Medulla oblongata (tissue), 1 donor: ENCODE measurements at regions not wholly inside any gene's neighbourhood (a gene's known extent, or its start where the extent isn't known, plus 50 kb on each side); places are given as distances from the start of the nearest gene placed in this dataset.

Source experiments
- DNase-seq: peaks from one replicate; pipeline ENCODE4 v3.0.0-alpha.2; 2015; ENCODE audit errors: extremely low spot score

DNA sequence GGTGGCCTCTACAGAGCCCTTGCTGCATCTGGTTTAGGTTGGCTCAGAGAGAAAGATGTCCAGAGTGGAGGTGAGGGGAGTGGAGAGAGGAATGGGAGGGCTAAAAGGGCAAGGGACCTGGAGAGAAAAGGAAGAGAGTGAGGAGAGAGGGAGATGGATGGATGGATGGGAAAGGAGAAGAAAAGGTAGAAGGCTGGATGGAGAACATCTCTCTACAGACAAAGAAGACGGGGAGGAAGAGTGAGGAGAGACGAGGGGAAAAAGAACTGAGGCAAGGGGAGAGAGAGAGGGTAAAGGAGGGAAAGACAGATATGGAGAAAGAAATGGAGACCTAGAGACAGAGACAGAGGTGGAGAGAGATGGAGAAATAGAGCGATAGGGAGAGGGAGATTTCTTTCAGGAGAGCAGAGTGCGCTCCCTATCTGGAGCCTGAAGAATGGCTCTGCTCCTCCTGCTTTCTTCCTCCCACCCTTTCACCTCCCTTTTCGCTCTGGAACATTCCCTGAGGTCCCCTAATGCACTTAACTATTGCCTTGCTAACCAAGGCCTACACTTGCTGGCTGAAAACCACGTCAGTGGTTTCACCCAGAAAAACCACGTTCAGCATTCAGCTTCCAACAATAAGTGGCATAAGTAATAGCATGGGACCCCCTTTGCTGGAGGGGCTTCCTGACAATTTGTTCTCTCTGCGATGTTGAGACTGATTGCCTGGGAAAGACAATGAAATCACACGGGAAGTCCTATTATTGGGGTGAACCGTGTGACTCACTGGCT is 286.3 kb downstream of the CDH26 start:
- DNase-seq = no peak

DNA sequence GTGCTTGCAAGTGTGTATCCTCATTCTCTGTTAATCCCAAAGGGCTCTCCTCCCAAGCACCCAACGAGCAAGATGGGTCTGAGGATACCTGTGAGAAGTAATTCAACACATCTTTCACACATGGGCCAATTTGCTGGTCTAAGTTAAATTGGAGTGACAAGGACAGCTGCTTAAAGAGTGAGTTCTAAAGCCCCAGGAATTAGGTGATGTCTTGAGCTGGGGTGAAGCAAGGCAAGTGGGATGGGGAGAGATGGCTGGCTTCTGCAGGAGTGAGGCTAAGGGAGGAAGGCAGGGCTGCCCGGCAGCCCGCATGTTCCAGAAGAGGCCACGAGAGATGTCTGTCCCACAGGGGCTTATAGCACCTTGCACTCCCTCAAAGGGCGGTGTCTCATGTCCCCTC is 288.5 kb downstream of the CDH26 start:
- no peak for DNase-seq

DNA sequence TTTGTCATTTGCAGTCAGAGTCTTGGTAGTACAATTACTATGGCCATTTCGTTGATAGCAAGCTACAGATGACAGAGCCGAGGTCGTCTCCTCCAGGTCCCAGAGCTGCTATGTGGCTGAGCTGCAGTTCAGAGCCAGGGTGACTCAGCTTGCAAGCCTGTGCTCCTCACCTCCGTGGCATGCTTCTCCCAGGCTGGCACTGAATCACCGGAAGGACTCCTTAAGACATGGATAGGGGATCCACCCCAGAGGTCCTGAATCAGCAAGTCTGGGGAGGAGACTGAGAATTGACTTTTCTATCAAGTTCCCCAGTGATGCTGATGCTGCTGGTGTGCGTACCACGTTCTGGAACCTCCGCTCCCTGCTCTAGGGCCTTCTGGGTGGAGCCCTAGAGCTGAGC is 291.2 kb downstream of the CDH26 start:
- DNase-seq = no peak

DNA sequence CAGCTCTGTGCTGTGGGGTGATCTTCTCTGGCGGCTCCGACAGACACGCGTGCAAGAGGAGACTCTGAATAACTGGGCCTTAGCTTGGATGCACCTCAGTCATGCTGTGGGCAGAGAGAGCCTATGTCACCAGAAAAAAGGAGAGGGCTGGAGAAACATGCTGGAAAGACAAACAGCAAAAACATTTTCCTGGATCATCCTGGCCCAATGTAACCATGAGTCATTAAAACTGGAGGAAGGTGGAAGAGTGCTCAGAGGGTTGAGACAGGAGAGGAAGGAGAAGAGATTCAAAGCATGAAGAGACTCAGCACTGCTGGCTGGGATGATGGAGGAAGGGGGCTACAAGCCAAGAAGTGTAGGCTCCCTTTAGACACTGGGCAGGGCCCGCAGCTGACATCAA is 292.0 kb downstream of the CDH26 start:
- DNase-seq = no peak

DNA sequence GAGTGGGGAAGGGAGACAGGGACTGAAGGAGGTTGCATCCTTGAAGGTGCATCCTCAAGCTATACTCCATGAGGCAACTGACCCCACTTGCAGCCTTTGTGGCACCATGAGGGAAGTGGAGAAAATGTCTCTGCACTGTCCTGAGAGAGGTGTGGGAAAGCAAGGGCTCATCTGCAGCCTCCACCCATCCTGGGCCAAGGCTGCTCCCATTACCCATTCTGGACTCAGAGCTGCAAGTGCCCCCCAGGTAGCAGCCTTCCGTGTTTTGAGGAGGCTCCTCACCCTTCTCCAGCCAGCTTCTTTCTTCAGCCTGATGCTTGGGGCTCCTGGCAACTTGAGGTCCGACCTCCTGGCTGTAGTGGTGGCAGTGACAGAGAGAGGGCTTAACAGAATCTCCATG is 294.6 kb downstream of the CDH26 start:
- DNase-seq = no peak

DNA sequence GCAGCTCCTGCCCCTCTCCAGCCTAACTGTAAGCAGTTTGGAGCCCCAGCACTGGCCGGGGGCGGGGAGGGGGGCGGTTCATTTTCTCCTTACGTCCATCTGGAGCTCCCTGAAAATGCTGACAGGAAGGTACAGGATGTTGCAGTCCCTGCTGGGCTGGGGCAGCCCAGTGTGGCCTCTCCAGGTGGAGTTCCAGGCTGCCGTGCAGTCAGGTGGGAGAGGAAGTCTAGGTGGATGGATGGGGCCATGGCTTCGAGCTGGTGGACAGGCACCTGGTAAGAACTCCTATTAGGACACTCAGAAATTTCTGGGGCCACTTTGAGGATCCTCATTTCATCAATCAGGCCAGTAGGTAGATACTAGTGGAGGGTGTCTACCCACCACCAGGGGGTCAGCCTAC is 295.2 kb downstream of the CDH26 start:
- no peak for DNase-seq

DNA sequence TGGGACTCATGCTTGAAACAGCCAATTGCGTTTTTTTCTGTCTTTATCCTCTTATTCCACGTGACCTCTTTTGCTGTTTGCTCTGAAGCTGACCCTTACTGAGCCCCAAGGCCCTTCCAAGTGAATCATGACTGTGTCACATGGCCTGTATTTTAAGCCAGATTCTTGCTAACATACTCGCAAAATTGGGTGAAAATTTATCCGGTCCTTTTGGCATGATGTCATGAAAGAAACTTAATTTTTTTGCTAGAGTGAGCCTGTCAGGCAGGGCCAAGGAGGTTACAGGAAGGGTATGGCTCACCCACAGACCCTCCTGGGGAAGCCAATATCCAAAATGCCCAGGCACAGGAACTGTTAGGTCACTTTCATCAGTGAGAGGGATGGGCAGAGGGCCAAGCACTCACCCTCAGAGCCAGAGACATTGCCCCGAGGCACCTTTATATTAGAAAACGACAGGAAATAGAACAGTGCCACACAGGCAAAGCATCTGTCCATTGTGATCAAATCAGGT is 296.7 kb downstream of the CDH26 start:
- DNase-seq = no peak

DNA sequence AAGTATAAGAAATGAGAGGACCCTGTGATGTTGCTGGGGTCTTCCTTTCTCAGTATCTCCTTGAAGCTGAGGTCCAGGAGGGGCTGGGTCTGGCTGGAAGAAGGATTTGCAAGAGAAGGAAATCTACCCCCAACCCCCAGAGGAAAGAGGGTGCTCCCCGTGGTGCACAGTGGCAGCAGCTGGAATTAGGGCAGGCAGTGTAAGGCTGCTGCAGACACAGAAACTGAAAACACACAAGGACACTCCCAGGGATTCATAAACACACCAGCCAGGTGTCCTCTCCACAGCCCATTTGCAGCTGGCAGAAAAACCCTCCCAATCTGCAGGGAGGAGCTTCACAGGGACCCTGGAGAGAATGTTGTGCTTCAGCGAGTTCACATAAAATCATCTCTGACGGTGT is 297.2 kb downstream of the CDH26 start:
- no peak for DNase-seq

DNA sequence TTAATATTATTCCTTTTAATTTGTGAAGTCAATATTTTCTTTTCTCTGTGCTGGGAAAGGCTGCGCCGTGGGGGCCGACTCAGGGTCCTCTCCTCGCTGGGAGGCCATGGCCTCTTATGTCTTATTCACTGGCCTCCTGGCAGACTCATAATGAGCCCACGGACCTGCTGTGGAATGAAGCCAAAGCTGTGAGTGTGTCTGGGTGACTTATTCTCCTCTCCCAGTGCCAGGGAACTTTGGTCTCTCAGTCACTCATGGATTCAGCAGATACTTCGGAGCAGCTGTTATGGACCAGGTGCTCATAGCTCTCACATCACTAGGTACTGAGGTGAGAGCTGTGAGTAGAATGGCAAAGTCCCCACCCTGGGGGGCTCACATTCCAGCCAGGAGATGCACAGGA is 297.6 kb downstream of the CDH26 start:
- DNase-seq = no peak

DNA sequence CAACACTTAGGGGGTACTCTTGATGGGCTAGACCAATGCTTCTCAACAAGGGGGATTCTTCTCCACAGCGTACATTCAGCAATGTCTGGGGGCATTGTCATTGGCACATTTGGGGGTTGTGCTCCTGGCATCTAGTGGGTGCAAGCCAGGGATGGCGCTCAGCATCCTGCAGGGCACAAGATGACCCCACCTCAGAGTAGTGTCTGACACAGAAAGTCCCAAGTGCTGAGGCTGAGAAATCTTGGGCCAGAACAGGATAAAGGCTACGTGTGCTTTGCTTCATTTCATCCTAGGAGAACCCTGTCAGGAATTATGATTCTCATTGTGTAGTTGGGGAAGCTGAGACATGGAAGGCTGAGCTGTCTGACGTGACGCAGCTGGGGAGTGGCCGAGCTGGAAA is 298.6 kb downstream of the CDH26 start:
- no peak for DNase-seq

DNA sequence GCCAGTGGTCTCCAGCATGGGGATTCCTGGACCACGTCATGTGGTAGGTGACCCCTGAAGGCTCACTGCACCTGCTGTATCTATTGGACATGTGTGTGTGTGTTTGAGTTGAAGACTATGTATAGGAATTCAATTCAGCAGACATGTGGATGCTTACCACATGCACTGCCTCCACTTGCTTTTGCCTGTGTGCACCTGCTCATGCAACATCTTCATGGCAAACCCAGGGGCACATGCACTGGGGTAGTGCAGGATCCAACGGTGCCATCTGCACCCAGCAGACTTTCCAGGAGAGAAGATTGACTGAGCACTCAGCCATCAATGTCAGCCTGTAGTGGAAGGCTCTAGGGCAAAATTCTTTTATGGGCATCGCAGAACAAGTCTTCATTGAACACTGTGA is 299.4 kb downstream of the CDH26 start:
- DNase-seq = no peak

DNA sequence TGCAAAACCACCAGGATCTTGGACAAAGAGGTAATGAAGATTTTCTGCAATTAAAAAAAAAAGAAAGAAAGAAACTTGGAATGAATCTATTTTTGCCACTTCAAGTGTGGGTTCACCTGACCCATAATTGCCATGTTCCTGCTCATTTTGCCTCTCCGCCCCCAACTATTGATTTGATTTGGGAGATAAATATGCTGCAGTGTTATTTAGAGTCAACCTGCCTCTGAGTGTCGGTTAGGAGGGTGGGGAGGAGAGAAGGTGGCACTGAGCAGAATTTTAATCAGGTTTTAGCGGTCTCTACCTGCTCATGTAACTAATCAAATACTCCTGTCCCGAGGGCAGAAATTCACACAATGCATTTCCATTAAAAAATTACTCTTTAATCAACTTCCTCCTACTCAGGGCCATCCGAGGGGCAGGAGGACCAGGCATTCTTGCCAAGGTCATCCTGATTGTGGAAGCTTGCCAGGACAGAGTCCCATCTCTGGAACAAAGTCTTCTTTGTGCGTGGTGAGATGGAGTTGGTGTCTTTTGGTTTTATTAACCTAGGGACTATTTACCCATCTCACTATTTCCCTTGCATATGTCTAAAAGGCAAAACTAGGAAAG is 300.1 kb downstream of the CDH26 start:
- peak; percentile 29 for DNase-seq

DNA sequence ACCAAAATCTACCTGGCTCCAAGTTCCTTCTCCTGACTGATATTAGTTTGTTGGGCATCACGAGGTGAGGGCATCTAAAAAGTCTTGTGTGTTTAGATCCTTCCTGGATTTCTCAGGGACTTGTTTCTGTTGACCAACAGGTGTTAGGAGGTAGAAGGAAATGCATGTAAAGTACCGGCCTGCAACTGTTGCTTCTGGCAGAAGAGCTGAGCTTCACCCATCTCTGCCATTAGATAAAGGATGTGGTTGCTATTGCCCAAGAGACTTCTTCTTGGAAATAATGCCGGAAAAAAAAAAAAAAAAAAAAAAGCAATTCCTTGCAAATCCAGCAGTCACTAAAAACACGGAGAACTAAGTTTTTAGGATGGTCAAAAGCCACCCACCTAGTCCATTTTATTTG is 303.1 kb downstream of the CDH26 start:
- no peak for DNase-seq

DNA sequence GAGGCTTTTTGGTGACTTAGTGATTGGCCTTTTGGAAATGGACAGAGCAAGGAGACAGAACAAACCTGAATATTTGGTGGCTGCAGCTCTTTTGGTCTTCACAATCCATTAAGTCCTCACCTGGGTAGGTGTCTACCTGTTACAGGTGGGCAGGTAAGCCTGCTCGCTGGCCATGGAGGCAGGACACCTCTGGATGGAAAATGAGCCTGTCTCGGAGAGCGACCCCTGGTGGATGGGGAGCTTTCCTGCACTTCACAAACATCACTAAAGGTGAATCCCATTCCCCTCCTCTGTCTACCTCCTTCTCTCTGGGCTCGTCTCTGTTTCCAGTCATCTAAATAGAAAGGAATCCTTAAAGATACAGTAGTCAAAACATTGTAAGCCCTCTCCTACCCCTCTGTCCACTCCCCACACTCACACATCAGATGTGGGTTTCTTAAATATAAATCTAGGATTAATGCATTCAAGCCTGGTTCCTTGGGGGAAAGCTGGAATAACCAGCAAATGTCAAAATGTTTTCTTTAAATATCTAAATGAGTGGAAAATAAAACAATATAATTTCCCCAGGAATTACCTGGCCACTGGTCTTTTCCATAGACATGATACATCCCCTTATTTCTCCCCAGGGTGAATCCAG is 304.9 kb downstream of the CDH26 start:
- peak; percentile 7 for DNase-seq

DNA sequence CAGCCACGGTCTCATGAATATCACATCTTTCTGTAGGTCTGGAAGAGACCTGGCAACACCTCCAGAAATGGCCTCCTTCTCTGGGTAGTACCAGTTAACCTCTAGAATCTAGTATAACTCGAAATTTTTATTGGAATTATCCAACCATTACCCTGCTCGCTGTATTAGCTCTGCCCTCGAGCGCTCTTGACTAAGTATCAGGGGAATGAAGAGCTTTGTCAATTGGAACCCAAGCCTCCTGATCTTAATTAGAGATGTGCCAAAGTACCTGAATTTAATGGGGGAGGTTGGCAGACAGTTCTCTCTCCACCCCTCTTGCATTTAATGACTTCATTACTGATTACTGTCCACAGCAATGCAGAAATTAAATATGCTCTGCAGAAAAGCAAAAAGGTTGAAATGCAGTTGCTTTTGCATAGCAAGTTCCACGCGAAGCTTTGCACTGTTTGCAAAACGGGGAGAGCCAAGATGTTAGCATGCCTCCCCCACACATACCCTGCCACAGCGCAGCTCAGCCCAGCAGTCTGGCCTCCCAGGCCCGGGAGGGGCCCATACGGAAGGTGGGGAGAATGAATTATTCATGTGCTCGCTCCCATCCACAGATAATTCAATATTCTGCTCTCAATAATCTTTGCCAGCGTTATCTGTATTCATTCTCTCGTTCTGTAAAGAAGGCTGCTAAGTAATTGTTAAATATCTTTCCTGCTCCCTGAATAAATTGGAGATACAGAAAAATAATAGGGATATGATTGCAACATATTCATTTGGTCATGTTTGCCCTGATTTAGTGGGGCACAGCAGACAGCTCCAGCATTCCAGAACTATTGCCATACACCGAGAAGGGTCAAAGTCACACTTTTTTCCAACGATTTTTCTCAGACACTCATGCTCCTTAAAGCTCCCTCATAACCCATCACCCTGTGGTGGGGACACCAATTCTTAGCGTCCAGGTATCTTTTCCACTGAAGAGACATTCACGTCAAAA is 305.8 kb downstream of the CDH26 start:
- DNase-seq = no peak

DNA sequence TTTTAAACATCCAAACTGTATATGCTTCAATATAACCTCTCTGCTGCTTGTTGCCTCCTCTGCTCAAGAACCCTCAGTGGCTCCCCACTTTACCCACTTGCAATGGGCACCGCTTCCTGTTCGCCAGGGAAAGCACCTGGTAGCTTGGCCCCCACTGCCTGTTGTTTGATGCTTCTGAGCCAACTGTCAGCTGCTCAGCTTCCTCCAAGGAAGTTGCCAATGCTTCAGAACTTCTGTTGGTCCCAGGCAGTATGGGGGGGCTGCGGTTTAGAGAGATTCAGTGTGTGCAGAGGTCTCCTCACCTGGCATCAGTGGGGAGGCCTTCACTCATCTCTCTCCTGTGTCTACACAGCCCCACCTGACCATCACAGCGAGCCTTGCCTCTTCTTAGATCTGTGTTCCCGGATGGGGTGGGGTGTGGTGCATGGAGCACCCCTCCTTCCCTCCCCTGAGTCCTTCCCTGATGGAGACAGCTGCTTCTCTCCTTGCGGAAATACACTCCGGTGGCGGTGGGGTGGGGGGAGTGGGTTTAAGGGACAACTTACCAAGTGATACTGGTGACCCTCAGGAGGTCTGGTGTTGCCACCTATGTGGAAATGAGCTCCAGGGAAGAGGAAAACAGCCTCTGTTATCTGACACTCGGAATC is 308.1 kb downstream of the CDH26 start:
- no peak for DNase-seq

DNA sequence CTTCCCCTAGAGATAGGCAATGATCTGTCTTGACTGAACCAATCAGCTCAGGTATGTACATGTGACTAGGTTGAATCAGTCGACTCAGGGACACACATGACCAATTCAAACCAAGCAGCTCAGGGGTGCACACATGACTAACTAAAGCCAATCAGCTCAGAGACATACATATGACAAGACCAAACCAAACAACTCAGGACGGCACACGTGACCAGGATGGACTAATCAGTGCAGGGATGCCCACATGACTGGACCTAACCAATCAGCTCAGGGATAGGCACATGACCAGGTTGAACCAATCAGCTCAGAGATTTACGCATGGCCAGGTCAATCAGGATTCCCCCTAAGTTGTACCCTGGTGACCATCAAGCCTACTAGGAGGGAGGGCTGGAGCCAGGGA is 310.3 kb downstream of the CDH26 start:
- no peak for DNase-seq

DNA sequence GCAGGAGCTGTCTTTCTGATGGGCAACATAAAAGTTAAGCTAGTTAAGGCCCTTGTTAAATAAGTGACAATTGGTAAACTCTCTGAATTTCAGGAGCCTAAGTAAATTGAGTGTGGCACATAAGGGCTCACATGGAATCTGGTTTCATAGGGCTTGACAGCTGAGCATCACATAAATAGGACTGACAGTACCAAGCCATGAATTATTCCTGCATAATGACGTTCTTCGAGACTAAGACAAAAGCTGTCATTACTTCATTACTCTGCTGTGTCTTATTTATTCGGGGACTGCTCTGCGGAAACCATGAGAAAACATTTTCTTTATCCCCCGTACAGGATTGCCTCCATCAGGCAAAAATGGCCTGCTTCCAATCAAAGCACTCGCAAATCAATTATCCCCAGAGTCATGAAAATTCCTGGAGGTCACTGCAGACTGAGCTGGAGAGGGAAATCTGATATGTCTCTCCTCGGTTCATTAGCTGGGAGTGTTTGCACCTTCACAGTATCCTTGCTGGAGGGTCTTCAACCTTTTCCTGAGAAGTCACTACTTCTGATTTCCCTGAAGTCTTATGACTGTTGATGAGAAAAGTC is 311.4 kb downstream of the CDH26 start:
- DNase-seq = no peak

DNA sequence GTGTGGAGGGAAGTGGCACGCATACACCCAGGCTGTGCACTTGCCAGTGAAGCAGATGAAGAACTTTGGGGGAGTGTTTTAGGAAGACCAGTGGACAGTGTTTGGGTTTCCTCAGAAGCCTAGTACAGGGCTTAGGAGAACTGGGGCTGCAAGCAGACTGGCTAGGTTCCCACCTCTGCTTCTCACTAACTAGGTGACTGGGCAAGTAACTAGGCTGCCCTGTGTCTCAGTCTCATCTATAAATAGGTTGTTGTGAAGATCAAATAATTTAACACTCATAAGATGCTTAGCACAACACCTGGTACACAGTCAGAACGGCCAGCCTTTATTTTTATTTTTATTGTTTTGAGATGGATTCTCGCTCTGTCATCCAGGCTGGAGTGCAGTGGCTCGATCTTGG is 312.1 kb downstream of the CDH26 start:
- no peak for DNase-seq

DNA sequence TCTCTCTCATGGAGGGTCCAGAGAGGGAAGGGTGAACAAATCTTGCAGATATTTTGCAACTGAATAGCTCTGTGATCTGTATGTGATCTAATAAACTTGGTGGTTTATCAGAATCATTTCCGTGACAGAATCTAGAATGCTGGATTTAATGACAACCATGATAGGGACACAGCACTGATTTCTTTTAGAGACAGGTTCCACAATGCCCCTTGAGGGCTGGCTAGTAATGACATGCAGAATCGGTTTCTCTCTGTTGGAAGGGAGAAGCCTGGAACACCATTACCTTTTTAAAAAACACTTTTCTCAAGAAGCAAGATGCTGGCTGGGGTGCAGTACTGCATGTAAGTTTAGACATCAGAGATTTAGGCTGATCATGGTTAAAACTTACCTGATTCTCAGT is 313.4 kb downstream of the CDH26 start:
- no peak for DNase-seq

DNA sequence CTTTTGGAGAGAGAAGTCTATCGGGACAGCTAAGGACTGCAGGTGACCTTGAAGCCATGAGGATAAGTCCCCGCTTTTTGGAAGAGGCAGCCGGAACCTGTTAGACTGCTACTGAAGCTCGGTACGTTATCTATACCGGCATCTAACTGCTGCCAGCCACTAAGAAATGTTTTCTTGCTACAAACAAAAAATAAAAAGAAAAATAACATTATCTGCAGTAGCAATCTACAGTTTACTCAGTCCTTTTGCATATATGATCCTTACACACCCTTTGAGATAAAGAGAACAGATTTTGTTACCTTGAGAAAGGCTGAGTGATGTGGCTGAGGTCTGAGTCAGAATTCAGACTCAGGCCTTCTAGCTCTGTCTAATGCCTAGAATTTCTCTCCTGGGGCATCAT is 314.6 kb downstream of the CDH26 start:
- DNase-seq = no peak
